Prostate gland (tissue), 2 donors: ENCODE measurements at regions not wholly inside any gene's neighbourhood (a gene's known extent, or its start where the extent isn't known, plus 50 kb on each side); places are given as distances from the start of the nearest gene placed in this dataset.

Experiments
- CTCF ChIP-seq, 4 experiments: fragments of 200-600 bp in 2 of 4; fragments of 450-650 bp in 2 of 4; sonication (generic) in 2 of 4; IDR thresholded peaks; 1 replicate in 3 of 4; 2 replicates in 1 of 4; pipeline ENCODE4 v1.5.1; 2016 to 2019; ENCODE audit warnings: antibody characterized with exemption in 4 of 4, mild to moderate bottlenecking in 2 of 4, moderate library complexity in 2 of 4
- POLR2A ChIP-seq: fragments of 450-650 bp; IDR thresholded peaks from one replicate; pipeline ENCODE4 v1.6.1; 2016; ENCODE audit warnings: antibody characterized with exemption, mild to moderate bottlenecking
- POLR2AphosphoS5 ChIP-seq: sonication (generic); formaldehyde crosslinking; IDR thresholded peaks from one replicate; pipeline ENCODE4 v1.6.1; 2017; ENCODE audit warnings: antibody characterized with exemption

- no peak for TF ChIP-seq CTCF (IDR thresholded peaks at IDR 0.05)
- no peak for TF ChIP-seq POLR2AphosphoS5
- no peak for TF ChIP-seq POLR2A
These were observed 248.3 kb downstream of the TRIB2 start for GRCh38 chr2:12964904-12965539.
